GM18499 (cell line): ENCODE measurements at regions not wholly inside any gene's neighbourhood (a gene's known extent, or its start where the extent isn't known, plus 50 kb on each side); places are given as distances from the start of the nearest gene placed in this dataset.
"Not testable (repeated sequence)": the region's sequence is repeated elsewhere in the genome, so short reads cannot be mapped to it uniquely, and the experiment has no call there.

Experiments
- ATAC-seq: cut with Tn5 transposase; IDR thresholded peaks from one replicate; pipeline ENCODE4 v1.9.1; 2021; ENCODE audit warnings: moderate number of reproducible peaks; ENCODE audit not compliant: insufficient read depth, unreplicated experiment

DNA sequence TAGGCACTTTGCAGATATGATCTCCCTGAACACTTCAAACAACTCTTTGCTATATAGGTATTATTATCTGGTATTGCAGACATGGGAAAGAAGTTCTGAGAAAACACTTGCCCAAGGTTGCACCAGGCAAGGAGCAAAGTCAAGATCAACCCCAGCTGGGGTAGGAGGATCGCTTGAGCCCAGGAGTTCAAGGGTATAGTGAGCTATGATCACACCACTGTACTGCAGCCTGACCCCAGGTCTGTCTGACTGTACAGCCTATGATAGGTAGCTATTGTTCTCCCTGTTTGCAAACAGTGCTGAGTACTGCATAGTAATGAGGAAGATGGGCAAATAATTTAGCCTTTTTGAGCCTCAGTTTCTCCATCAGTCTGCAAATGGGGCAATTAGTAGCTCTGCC, 60.5 kb upstream of the GRK3 start:
- ATAC-seq, result not testable (repeated sequence)

GRCh38 chr22:25508161-25508560, 56.3 kb upstream of the GRK3 start:
- no peak for ATAC-seq

- ATAC-seq, result no peak
Measured at GRCh38 chr22:25508761-25509321, 55.6 kb upstream of the GRK3 start.

GRCh38 chr22:25509374-25509791, 55.1 kb upstream of the GRK3 start:
- ATAC-seq, result no peak

DNA sequence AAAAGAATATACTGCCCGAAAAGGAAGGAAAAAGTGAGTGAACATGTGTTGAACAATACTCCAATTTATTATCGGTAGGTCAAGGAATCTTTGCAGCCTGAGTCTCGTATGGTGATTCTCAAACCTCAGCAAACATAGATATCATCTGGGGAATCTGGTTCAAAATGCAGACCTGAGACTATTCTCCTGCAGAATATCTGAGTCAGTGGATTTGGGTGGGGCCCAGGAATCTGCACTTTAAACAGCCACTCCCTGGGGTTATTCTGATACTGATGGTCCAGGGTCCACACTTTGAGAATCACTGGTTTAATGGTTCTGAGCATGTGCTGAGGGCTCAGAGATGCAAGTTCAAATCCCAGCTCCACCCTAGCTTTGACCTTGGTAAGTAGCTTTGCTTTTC, 53.6 kb upstream of the GRK3 start:
- ATAC-seq, result no peak

DNA sequence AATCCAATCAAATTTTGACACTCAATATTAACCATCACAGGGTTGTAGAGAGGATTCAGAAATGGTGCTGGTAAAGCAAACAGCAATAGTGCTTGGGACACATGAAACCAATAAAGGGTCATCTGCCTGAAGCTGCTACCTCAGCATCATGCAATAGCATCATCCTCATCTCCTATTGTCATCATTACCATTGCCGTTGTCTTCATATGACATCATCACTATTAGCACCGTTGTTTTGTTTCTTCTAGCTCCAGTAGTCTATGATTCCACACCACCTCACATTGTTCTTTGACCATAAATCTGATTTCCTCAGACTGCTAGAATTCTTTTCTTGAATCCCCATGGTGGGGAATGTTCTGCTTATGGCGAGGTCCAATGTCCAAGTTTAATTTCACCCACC, 52.8 kb upstream of the GRK3 start:
- ATAC-seq, result no peak

DNA sequence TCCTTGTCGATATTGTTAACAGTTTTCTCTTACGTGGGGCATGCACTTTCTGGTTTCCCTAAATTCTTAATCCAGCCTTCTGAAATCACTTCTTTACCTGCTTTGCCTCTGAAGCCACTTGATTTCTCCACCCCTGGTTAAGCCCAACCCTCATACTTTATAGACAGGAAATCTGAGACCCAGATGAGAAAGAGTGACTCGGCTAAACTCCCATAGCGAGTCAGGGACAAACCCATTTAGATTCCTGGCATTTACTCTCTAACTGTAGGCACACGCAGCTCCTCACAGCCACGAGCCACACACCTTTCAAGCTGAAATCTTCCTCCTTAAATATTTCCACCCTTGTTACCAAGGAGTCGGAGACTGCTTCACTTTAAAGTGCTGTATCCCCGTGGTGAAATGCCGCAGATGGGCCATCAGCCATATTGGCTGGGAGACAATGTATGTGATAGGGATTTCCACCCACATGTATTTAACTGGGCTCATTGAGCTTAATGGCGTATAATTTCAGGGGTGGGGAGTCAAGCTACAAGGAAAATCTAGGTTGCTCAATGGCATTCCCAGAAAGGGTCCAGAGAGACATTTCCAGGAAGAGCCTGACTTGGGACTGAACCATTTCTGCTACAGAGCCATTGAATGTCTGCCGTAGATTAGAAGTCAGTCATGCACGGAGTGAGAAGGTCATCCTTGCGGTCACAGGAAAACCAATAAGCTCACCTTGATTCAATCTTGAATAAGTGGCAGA, 49.9 kb upstream of the GRK3 start:
- no peak for ATAC-seq
